Osteoblast (primary cell): ENCODE measurements at regions not wholly inside any gene's neighbourhood (a gene's known extent, or its start where the extent isn't known, plus 50 kb on each side); places are given as distances from the start of the nearest gene placed in this dataset.

ENCODE experiments used
- DNase-seq: peaks from one replicate; pipeline ENCODE4 v3.0.0; 2011; ENCODE audit warnings: low spot score, mixed read lengths; ENCODE audit not compliant: insufficient read length; ENCODE audit errors: missing footprints
- H2AFZ ChIP-seq: 2 replicates; pipeline ENCODE4 v1.6.0; 2011; ENCODE audit warnings: mild to moderate bottlenecking, low read length
- H3K27ac ChIP-seq: 2 replicates; pipeline ENCODE4 v1.5.1; 2011; ENCODE audit warnings: mild to moderate bottlenecking, low read depth, low read length, moderate library complexity
- H3K27me3 ChIP-seq: 2 replicates; pipeline ENCODE4 v1.6.0; 2012; ENCODE audit warnings: mild to moderate bottlenecking, control low read depth, inconsistent platforms, low read length, moderate library complexity; ENCODE audit not compliant: insufficient read depth
- H3K36me3 ChIP-seq: 2 replicates; pipeline ENCODE4 v1.5.1; 2011; ENCODE audit warnings: mild to moderate bottlenecking, low read length, control low read depth, moderate library complexity; ENCODE audit not compliant: insufficient read depth
- H3K4me1 ChIP-seq: 2 replicates; pipeline ENCODE4 v1.5.1; 2011; ENCODE audit warnings: mild to moderate bottlenecking, low read length, control low read depth, moderate library complexity; ENCODE audit not compliant: insufficient read depth
- H3K4me2 ChIP-seq: 2 replicates; pipeline ENCODE4 v1.6.0; 2011; ENCODE audit warnings: mild to moderate bottlenecking, low read length; ENCODE audit not compliant: insufficient read depth
- H3K4me3 ChIP-seq: fragments of 200-600 bp; sonication (generic); 3 replicates; pipeline ENCODE4 v1.5.1; 2012; ENCODE audit warnings: mild to moderate bottlenecking, low read length, inconsistent platforms; ENCODE audit not compliant: insufficient read depth
- H3K79me2 ChIP-seq: 2 replicates; pipeline ENCODE4 v1.6.0; 2012; ENCODE audit warnings: mild to moderate bottlenecking, low read length, control low read depth, inconsistent platforms; ENCODE audit not compliant: insufficient read depth
- H3K9me3 ChIP-seq: 2 replicates; pipeline ENCODE4 v1.5.1; 2011; ENCODE audit warnings: low read depth, low read length, control low read depth
- H4K20me1 ChIP-seq: 2 replicates; pipeline ENCODE4 v1.6.0; 2012; ENCODE audit warnings: mild to moderate bottlenecking, low read length, control low read depth; ENCODE audit not compliant: insufficient read depth
- TF ChIP-seq, protein P1 (sequence below): IDR thresholded peaks from 2 replicates; pipeline ENCODE4 v1.5.1; 2011; ENCODE audit warnings: mild to moderate bottlenecking, low read depth, low read length, moderate library complexity; ENCODE audit errors: extremely low read depth

DNA sequence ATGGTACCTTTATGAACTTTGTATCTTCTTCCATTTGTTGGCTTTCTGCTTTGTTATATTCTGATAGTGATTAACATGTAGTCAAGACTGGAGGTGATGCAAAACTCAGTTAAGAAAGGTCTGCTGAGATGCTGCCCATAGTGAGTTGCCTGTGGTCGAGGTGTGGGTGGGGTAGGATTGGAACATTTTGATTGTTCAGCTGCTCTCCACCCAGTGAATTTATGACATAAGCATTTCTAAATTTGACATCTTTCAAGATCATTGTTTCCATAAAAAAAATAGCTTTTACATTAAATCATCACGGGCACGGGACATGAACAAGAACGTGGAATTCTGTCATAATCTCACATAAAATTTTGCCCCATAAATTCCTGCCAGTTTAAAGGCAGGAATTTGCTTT is 146.6 kb upstream of the POU3F2 start:
- Histone ChIP-seq H2AFZ (no peak overlapping the region), H3K4me2 (no peak overlapping the region), H3K36me3 (no peaks in the 10 kb centered on the region), H3K4me3 (no peak overlapping the region), H4K20me1 (no peaks in the 10 kb centered on the region), H3K4me1 (no peaks in the 10 kb centered on the region), H3K9me3 (no peaks in the 10 kb centered on the region), H3K27me3 (no peaks in the 10 kb centered on the region), H3K79me2 (no peaks in the 10 kb centered on the region), H3K27ac (no peak overlapping the region)
- TF ChIP-seq, protein P1, sequence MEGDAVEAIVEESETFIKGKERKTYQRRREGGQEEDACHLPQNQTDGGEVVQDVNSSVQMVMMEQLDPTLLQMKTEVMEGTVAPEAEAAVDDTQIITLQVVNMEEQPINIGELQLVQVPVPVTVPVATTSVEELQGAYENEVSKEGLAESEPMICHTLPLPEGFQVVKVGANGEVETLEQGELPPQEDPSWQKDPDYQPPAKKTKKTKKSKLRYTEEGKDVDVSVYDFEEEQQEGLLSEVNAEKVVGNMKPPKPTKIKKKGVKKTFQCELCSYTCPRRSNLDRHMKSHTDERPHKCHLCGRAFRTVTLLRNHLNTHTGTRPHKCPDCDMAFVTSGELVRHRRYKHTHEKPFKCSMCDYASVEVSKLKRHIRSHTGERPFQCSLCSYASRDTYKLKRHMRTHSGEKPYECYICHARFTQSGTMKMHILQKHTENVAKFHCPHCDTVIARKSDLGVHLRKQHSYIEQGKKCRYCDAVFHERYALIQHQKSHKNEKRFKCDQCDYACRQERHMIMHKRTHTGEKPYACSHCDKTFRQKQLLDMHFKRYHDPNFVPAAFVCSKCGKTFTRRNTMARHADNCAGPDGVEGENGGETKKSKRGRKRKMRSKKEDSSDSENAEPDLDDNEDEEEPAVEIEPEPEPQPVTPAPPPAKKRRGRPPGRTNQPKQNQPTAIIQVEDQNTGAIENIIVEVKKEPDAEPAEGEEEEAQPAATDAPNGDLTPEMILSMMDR, result no peak
- no peak for DNase-seq

DNA sequence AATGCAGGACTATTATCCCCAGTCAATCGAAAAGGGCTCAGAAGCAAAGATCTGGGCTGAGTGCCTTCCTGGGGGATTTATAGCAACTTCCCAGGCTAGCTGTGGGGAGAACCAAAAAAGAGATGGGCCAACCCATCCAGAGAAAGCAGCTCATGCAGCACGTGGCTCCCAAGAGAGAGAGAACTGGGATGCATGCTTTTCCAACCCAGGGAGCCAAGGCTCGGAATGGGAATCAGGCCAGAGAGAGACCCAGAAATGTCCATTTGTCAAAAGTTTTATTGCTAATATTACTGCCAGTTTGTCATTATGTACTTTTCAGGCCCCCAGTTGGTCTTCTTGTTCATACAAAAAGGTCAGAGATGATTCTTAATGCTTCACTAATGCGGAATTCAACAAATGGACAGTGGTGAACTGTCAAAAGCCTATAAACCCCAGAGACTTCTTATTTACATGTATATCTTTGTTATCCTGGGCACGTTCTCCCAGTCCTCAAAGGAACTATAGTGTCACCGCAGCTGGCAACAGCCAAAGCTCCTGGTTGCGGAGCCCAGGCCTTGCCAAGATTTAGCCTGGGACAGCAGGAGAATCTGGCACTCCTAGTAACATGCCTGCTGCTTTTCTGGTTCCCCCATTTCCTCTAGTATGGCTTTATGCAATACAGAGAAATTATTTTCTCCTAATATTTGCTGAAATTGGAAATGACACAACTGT is 139.1 kb upstream of the POU3F2 start:
- TF ChIP-seq, protein P1, result no peak
- no peaks in the 10 kb centered on the region for H3K27me3 ChIP-seq
- no peak overlapping the region for H3K4me2 ChIP-seq
- DNase-seq, result no peak
- H3K9me3 ChIP-seq, result no peaks in the 10 kb centered on the region
- H3K4me1 ChIP-seq, result no peaks in the 10 kb centered on the region
- H3K4me3 ChIP-seq, result no peak overlapping the region
- no peaks in the 10 kb centered on the region for H3K79me2 ChIP-seq
- no peak overlapping the region for H2AFZ ChIP-seq
- no peaks in the 10 kb centered on the region for H4K20me1 ChIP-seq
- H3K36me3 ChIP-seq, result no peaks in the 10 kb centered on the region
- no peak overlapping the region for H3K27ac ChIP-seq

DNA sequence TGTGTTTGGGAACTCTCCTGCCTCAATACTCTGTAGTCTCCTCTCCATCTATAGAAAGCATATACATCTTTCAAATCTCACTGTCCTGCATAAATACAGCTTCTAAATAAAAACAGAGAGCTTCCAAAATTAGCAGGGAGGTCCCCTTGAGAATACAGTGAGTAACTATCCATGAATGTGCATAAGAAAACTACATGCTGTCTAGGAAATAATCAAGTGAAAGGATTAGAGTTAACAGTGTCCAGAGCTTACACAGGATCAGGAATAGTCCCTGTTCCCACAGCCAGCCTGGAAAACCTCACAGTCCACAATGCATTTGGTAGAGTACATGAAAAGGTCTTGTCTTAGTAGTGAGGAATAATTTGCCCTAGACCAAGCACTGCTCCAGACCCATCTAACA is 123.0 kb upstream of the POU3F2 start:
- H3K36me3 ChIP-seq, result no peaks in the 10 kb centered on the region
- no peak for DNase-seq
- no peak overlapping the region for H2AFZ ChIP-seq
- H3K4me2 ChIP-seq, result no peak overlapping the region
- no peaks in the 10 kb centered on the region for H3K4me1 ChIP-seq
- no peak overlapping the region for H3K27ac ChIP-seq
- no peaks in the 10 kb centered on the region for H3K9me3 ChIP-seq
- no peaks in the 10 kb centered on the region for H3K79me2 ChIP-seq
- TF ChIP-seq, protein P1, result no peak
- no peak overlapping the region for H3K4me3 ChIP-seq
- no peaks in the 10 kb centered on the region for H4K20me1 ChIP-seq
- no peaks in the 10 kb centered on the region for H3K27me3 ChIP-seq

DNA sequence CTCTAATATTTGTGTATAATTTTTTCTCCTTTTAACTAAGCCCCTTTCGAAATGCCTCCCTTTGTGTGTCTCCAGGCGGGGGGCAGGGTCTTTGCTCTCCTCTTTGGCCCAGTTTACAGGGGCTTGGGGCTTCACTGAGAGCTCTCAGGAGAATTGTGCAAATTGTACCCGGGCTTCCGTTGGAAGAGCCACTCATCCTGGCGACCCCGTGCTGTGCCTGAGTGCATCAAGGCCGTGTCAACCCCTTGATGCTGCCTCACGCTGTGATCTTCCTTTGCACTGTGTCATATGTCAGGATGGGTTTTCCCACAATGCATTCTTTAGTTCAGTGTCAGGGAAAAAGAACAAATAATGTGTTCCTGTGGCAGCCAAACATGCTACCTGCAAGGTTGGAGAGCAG is 118.0 kb upstream of the POU3F2 start:
- Histone ChIP-seq H3K79me2 (no peaks in the 10 kb centered on the region), H3K4me1 (no peaks in the 10 kb centered on the region), H3K4me2 (no peak overlapping the region), H4K20me1 (no peaks in the 10 kb centered on the region), H3K36me3 (no peaks in the 10 kb centered on the region), H3K4me3 (no peak overlapping the region), H3K27me3 (no peaks in the 10 kb centered on the region), H3K9me3 (no peaks in the 10 kb centered on the region), H2AFZ (no peak overlapping the region), H3K27ac (no peak overlapping the region)
- no peak for DNase-seq
- TF ChIP-seq, protein P1, result no peak
